GM06990 (cell line): ENCODE measurements at regions not wholly inside any gene's neighbourhood (a gene's known extent, or its start where the extent isn't known, plus 50 kb on each side); places are given as distances from the start of the nearest gene placed in this dataset.

Source experiments
- DNase-seq: peaks from one replicate; pipeline ENCODE4 v3.0.0-alpha.2; 2011; ENCODE audit not compliant: insufficient read length; ENCODE audit errors: extremely low read depth
- H3K27me3 ChIP-seq: replicated peaks from 2 replicates; pipeline ENCODE4 v1.6.0; 2011; ENCODE audit warnings: low read length; ENCODE audit not compliant: control insufficient read depth, insufficient read depth
- H3K36me3 ChIP-seq: 2 replicates; pipeline ENCODE4 v1.5.1; 2011; ENCODE audit warnings: low read length; ENCODE audit not compliant: control insufficient read depth, insufficient read depth
- H3K4me3 ChIP-seq: replicated peaks from 2 replicates; pipeline ENCODE4 v1.5.1; 2011; ENCODE audit warnings: low read depth, mild to moderate bottlenecking, control low read depth, low read length
- CTCF ChIP-seq: IDR thresholded peaks from 2 replicates; pipeline ENCODE4 v1.5.1; 2011; ENCODE audit warnings: low read length, control low read depth, mild to moderate bottlenecking, inconsistent platforms; ENCODE audit not compliant: insufficient read depth, poor library complexity, severe bottlenecking

- no peak overlapping the region for H3K4me3 ChIP-seq
- no peaks in the 10 kb centered on the region for H3K36me3 ChIP-seq
- TF ChIP-seq CTCF = no peak
- no peaks in the 10 kb centered on the region for H3K27me3 ChIP-seq
- DNase-seq = no peak
Measured at GRCh38 chr3:132916096-132916495, 122.1 kb upstream of the TMEM108 start.

GRCh38 chr3:132912416-132912753, 125.8 kb upstream of the TMEM108 start:
- DNase-seq = no peak
- H3K4me3 ChIP-seq = no peak overlapping the region
- TF ChIP-seq CTCF = no peak
- H3K27me3 ChIP-seq = no peaks in the 10 kb centered on the region
- H3K36me3 ChIP-seq = no peaks in the 10 kb centered on the region

- TF ChIP-seq CTCF = no peak
- H3K4me3 ChIP-seq = no peak overlapping the region
- H3K27me3 ChIP-seq = no peaks in the 10 kb centered on the region
- DNase-seq = no peak
- no peaks in the 10 kb centered on the region for H3K36me3 ChIP-seq
Measured at GRCh38 chr3:132911741-132912415, 126.3 kb upstream of the TMEM108 start.

- TF ChIP-seq CTCF = no peak
- no peaks in the 10 kb centered on the region for H3K36me3 ChIP-seq
- no peaks in the 10 kb centered on the region for H3K27me3 ChIP-seq
- no peak overlapping the region for H3K4me3 ChIP-seq
- no peak for DNase-seq
Measured at GRCh38 chr3:132907293-132907692, 130.9 kb upstream of the TMEM108 start.

- Histone ChIP-seq H3K36me3 (no peaks in the 10 kb centered on the region), H3K4me3 (no peak overlapping the region), H3K27me3 (no peaks in the 10 kb centered on the region)
- no peak for DNase-seq
- no peak for TF ChIP-seq CTCF
Measured at GRCh38 chr3:132900481-132900880, 137.7 kb upstream of the TMEM108 start.

GRCh38 chr3:132898141-132898540, 140.1 kb upstream of the TMEM108 start:
- H3K27me3 ChIP-seq = no peaks in the 10 kb centered on the region
- TF ChIP-seq CTCF = no peak
- no peak overlapping the region for H3K4me3 ChIP-seq
- H3K36me3 ChIP-seq = no peaks in the 10 kb centered on the region
- no peak for DNase-seq
